Activated CD8-positive, alpha-beta T cell treated with anti-CD3 and anti-CD28 coated beads for 36 hours (primary cell): ENCODE measurements at regions not wholly inside any gene's neighbourhood (a gene's known extent, or its start where the extent isn't known, plus 50 kb on each side); places are given as distances from the start of the nearest gene placed in this dataset.

ENCODE experiments used
- ATAC-seq: fragments of 200-7000 bp; cut with Tn5 transposase; one replicate; pipeline ENCODE4 v1.10.0; 2021; ENCODE audit warnings: mild to moderate bottlenecking, moderate library complexity
- CTCF ChIA-PET: fragments of 350-600 bp; sonication (Branson Sonifier 250); formaldehyde crosslinking; loops from one replicate; lab custom pipeline; 2021; ENCODE audit warnings: antibody characterized with exemption; lab: Charles Lee
- POLR2A ChIA-PET: fragments of 350-600 bp; sonication (Branson Sonifier 250); formaldehyde crosslinking; loops from one replicate; lab custom pipeline; 2021; ENCODE audit warnings: antibody characterized with exemption; lab: Charles Lee
- DNase-seq: peaks from one replicate; pipeline ENCODE4 v3.0.0-alpha.2; 2020
- H3K27ac Mint-ChIP-seq: one replicate; pipeline ENCODE4 v1.8.0; 2021; ENCODE audit warnings: mild to moderate bottlenecking, mixed read lengths
- H3K27me3 Mint-ChIP-seq: one replicate; pipeline ENCODE4 v1.8.0; 2021; ENCODE audit warnings: mixed read lengths
- H3K36me3 Mint-ChIP-seq: one replicate; pipeline ENCODE4 v1.8.0; 2021; ENCODE audit warnings: low read depth, mixed read lengths
- H3K4me1 Mint-ChIP-seq: one replicate; pipeline ENCODE4 v1.8.0; 2021; ENCODE audit warnings: low read depth, mixed read lengths
- H3K4me3 Mint-ChIP-seq: one replicate; pipeline ENCODE4 v1.8.0; 2021; ENCODE audit warnings: mild to moderate bottlenecking, moderate library complexity, mixed read lengths
- H3K9me3 Mint-ChIP-seq: one replicate; pipeline ENCODE4 v1.8.0; 2021; ENCODE audit warnings: mixed read lengths
- CTCF ChIP-seq: fragments of 200-600 bp; IDR thresholded peaks from one replicate; pipeline ENCODE4 v1.8.0; 2022; ENCODE audit warnings: antibody characterized with exemption, mild to moderate bottlenecking
- intact Hi-C: fragments of 100-400 bp; cut with micrococcal nuclease; formaldehyde crosslinking; loops from one replicate; pipeline ENCODE4 v1.10.0; 2022

GRCh38 chr4:152075253-152075928, 314.6 kb upstream of the GATB start:
- POLR2A ChIA-PET = no interaction called here
- ATAC-seq = no peak
- CTCF ChIA-PET = no interaction called here
- TF ChIP-seq CTCF = no peak
- Mint-ChIP-seq H3K36me3 (no peaks in the 10 kb centered on the region), H3K27ac (no peak overlapping the region), H3K4me3 (no peak overlapping the region), H3K27me3 (no peaks in the 10 kb centered on the region), H3K4me1 (peaks cover 30% of the 10 kb centered on the region), H3K9me3 (peaks cover 6% of the 10 kb centered on the region)
- DNase-seq = no peak
- intact Hi-C loops = no loop called here

- no peak overlapping the region for H3K27ac Mint-ChIP-seq
- intact Hi-C loops = no loop called here
- ChIA-PET POLR2A (no interaction called here), CTCF (interaction anchor here (0.6 to 1.2 kb wide), 2 partner anchors 9 to 29 kb away, joined by 3 to 4 read pairs; no protein-coding TSS in a partner anchor)
- DNase-seq = no peak
- TF ChIP-seq CTCF = no peak
- H3K36me3 Mint-ChIP-seq = no peaks in the 10 kb centered on the region
- H3K4me1 Mint-ChIP-seq = peaks cover 22% of the 10 kb centered on the region
- no peak overlapping the region for H3K4me3 Mint-ChIP-seq
- peak; percentile 27 for ATAC-seq
- H3K27me3 Mint-ChIP-seq = no peaks in the 10 kb centered on the region
- peaks cover 6% of the 10 kb centered on the region for H3K9me3 Mint-ChIP-seq
Observed at GRCh38 chr4:152074573-152074972, 313.8 kb upstream of the GATB start.

GRCh38 chr4:152074088-152074437, 313.3 kb upstream of the GATB start:
- CTCF ChIA-PET = interaction anchor here (0.6 to 1.2 kb wide), 3 partner anchors 9 to 272 kb away, joined by 3 to 4 read pairs (median 3); no protein-coding TSS in a partner anchor
- H3K9me3 Mint-ChIP-seq = peaks cover 6% of the 10 kb centered on the region
- POLR2A ChIA-PET = no interaction called here
- no peak for TF ChIP-seq CTCF
- no peak overlapping the region for H3K4me3 Mint-ChIP-seq
- H3K27ac Mint-ChIP-seq = no peak overlapping the region
- no peaks in the 10 kb centered on the region for H3K36me3 Mint-ChIP-seq
- intact Hi-C loops = no loop called here
- no peak for DNase-seq
- no peak for ATAC-seq
- H3K27me3 Mint-ChIP-seq = no peaks in the 10 kb centered on the region
- H3K4me1 Mint-ChIP-seq = peaks cover 18% of the 10 kb centered on the region

GRCh38 chr4:152073351-152074087, 312.7 kb upstream of the GATB start:
- TF ChIP-seq CTCF = no peak
- Mint-ChIP-seq H3K9me3 (peaks cover 6% of the 10 kb centered on the region), H3K4me1 (peaks cover 20% of the 10 kb centered on the region), H3K36me3 (no peaks in the 10 kb centered on the region), H3K27me3 (no peaks in the 10 kb centered on the region), H3K27ac (no peak overlapping the region), H3K4me3 (no peak overlapping the region)
- CTCF ChIA-PET = interaction anchor here (0.6 to 1.2 kb wide), 3 partner anchors 10 to 272 kb away, joined by 3 to 4 read pairs (median 3); no protein-coding TSS in a partner anchor
- POLR2A ChIA-PET = no interaction called here
- intact Hi-C loops = no loop called here
- no peak for DNase-seq
- no peak for ATAC-seq

GRCh38 chr4:152072906-152073305, 312.1 kb upstream of the GATB start:
- no peak for TF ChIP-seq CTCF
- ChIA-PET CTCF (no interaction called here), POLR2A (no interaction called here)
- Mint-ChIP-seq H3K9me3 (peaks cover 6% of the 10 kb centered on the region), H3K27ac (no peak overlapping the region), H3K4me1 (peaks cover 23% of the 10 kb centered on the region), H3K4me3 (no peak overlapping the region), H3K36me3 (no peaks in the 10 kb centered on the region), H3K27me3 (no peaks in the 10 kb centered on the region)
- intact Hi-C loops = no loop called here
- DNase-seq = no peak
- no peak for ATAC-seq
